ENCODE measurements at regions not wholly inside any gene's neighbourhood (a gene's known extent, or its start where the extent isn't known, plus 50 kb on each side); places are given as distances from the start of the nearest gene placed in this dataset.
"Not testable (repeated sequence)": the region's sequence is repeated elsewhere in the genome, so short reads cannot be mapped to it uniquely, and the experiment has no call there.

- TF ChIP-seq, protein P1, sequence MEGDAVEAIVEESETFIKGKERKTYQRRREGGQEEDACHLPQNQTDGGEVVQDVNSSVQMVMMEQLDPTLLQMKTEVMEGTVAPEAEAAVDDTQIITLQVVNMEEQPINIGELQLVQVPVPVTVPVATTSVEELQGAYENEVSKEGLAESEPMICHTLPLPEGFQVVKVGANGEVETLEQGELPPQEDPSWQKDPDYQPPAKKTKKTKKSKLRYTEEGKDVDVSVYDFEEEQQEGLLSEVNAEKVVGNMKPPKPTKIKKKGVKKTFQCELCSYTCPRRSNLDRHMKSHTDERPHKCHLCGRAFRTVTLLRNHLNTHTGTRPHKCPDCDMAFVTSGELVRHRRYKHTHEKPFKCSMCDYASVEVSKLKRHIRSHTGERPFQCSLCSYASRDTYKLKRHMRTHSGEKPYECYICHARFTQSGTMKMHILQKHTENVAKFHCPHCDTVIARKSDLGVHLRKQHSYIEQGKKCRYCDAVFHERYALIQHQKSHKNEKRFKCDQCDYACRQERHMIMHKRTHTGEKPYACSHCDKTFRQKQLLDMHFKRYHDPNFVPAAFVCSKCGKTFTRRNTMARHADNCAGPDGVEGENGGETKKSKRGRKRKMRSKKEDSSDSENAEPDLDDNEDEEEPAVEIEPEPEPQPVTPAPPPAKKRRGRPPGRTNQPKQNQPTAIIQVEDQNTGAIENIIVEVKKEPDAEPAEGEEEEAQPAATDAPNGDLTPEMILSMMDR (IDR thresholded peaks at IDR 0.05; ENCODE audit: borderline replicate concordance, extremely low read depth, low read length, poor library complexity, severe bottlenecking) = not testable (repeated sequence)
- not testable (repeated sequence) for TF ChIP-seq EZH2 (IDR thresholded peaks at IDR 0.05; ENCODE audit: borderline replicate concordance, low read depth, low read length, severe bottlenecking)
These were observed 61.1 kb upstream of the ALX4 start for GRCh38 chr11:44371042-44371441.
